ENCODE measurements at regions not wholly inside any gene's neighbourhood (a gene's known extent, or its start where the extent isn't known, plus 50 kb on each side); places are given as distances from the start of the nearest gene placed in this dataset.

- DNase-seq (ENCODE audit: low read depth in 2 of 3, low spot score in 1 of 3) = no peak
These were observed 162.5 kb downstream of the GASK1B start for GRCh38 chr4:158010361-158010760.

GRCh38 chr4:158008551-158009218, 164.1 kb downstream of the GASK1B start:
- no peak for DNase-seq (ENCODE audit: low read depth in 2 of 3, low spot score in 1 of 3)

GRCh38 chr4:158007566-158007965, 165.3 kb downstream of the GASK1B start:
- no peak for DNase-seq (ENCODE audit: low read depth in 2 of 3, low spot score in 1 of 3)

GRCh38 chr4:158006990-158007389, 165.8 kb downstream of the GASK1B start:
- DNase-seq (ENCODE audit: low read depth in 2 of 3, low spot score in 1 of 3) = no peak

GRCh38 chr4:158005021-158005420, 167.8 kb downstream of the GASK1B start:
- no peak for DNase-seq (ENCODE audit: low read depth in 2 of 3, low spot score in 1 of 3)

- no peak for DNase-seq (ENCODE audit: low read depth in 2 of 3, low spot score in 1 of 3)
These were observed 168.7 kb downstream of the GASK1B start for GRCh38 chr4:158004101-158004500.

GRCh38 chr4:158003212-158003611, 169.6 kb downstream of the GASK1B start:
- no peak for DNase-seq (ENCODE audit: low read depth in 2 of 3, low spot score in 1 of 3)

- DNase-seq (ENCODE audit: low read depth in 2 of 3, low spot score in 1 of 3) = no peak
These were observed 170.7 kb downstream of the GASK1B start for GRCh38 chr4:158002173-158002572.

GRCh38 chr4:158001756-158002155, 171.1 kb downstream of the GASK1B start:
- DNase-seq (ENCODE audit: low read depth in 2 of 3, low spot score in 1 of 3) = no peak

GRCh38 chr4:157999723-158000122, 173.1 kb downstream of the GASK1B start:
- no peak for DNase-seq (ENCODE audit: low read depth in 2 of 3, low spot score in 1 of 3)

GRCh38 chr4:157997296-157997695, 175.5 kb downstream of the GASK1B start:
- no peak for DNase-seq (ENCODE audit: low read depth in 2 of 3, low spot score in 1 of 3)

- DNase-seq (ENCODE audit: low read depth in 2 of 3, low spot score in 1 of 3) = no peak
These were observed 176.5 kb downstream of the GASK1B start for GRCh38 chr4:157996061-157997028.

GRCh38 chr4:157994863-157995262, 178.0 kb downstream of the GASK1B start:
- no peak for DNase-seq (ENCODE audit: low read depth in 2 of 3, low spot score in 1 of 3)

GRCh38 chr4:157992948-157993839, 179.6 kb downstream of the GASK1B start:
- no peak for DNase-seq (ENCODE audit: low read depth in 2 of 3, low spot score in 1 of 3)

- peak in 1 of 3 donors; percentile 66 for DNase-seq (ENCODE audit: low read depth in 2 of 3, low spot score in 1 of 3)
These were observed 180.7 kb downstream of the GASK1B start for GRCh38 chr4:157992038-157992705.

- DNase-seq (ENCODE audit: low read depth in 2 of 3, low spot score in 1 of 3) = no peak
These were observed 184.2 kb downstream of the GASK1B start for GRCh38 chr4:157988641-157989040.

GRCh38 chr4:157984285-157984911, 188.4 kb downstream of the GASK1B start:
- DNase-seq (ENCODE audit: low read depth in 2 of 3, low spot score in 1 of 3) = no peak

GRCh38 chr4:157983300-157983699, 189.5 kb downstream of the GASK1B start:
- DNase-seq (ENCODE audit: low read depth in 2 of 3, low spot score in 1 of 3) = no peak

GRCh38 chr4:157980158-157980557, 192.7 kb downstream of the GASK1B start:
- no peak for DNase-seq (ENCODE audit: low read depth in 2 of 3, low spot score in 1 of 3)

- DNase-seq (ENCODE audit: low read depth in 2 of 3, low spot score in 1 of 3) = peak in 1 of 3 donors; percentile 28
These were observed 194.0 kb downstream of the GASK1B start for GRCh38 chr4:157978680-157979361.

All from stimulated activated CD4-positive, alpha-beta T cell treated with anti-CD3 and anti-CD28 coated beads, Interleukin-12 subunit alpha, Interleukin-12 subunit beta, amount 100 ng/mL, for 48 hours (primary cell).